MM.1S (cell line): ENCODE measurements at regions not wholly inside any gene's neighbourhood (a gene's known extent, or its start where the extent isn't known, plus 50 kb on each side); places are given as distances from the start of the nearest gene placed in this dataset.

ENCODE experiments used
- DNase-seq: peaks from one replicate; pipeline ENCODE4 v3.0.0-alpha.2; 2015
- H2AFZ ChIP-seq: fragments of 300-600 bp; sonication (generic); 2 replicates; pipeline ENCODE4 v1.6.0; 2016; ENCODE audit warnings: antibody characterized with exemption, low read length
- H3F3A ChIP-seq: fragments of 300-600 bp; sonication (generic); 2 replicates; pipeline ENCODE4 v1.6.1; 2016; ENCODE audit warnings: mild to moderate bottlenecking, antibody characterized with exemption, low read length, moderate library complexity, mixed read lengths; ENCODE audit not compliant: insufficient read depth
- H3K27ac ChIP-seq: fragments of 300-600 bp; sonication (generic); 2 replicates; pipeline ENCODE4 v1.5.1; 2016; ENCODE audit warnings: mild to moderate bottlenecking, low read length
- H3K27me3 ChIP-seq: fragments of 300-600 bp; sonication (generic); replicated peaks from 2 replicates; pipeline ENCODE4 v1.6.0; 2016; ENCODE audit warnings: low read length; ENCODE audit not compliant: insufficient read depth
- H3K36me3 ChIP-seq: fragments of 300-600 bp; sonication (generic); replicated peaks from 2 replicates; pipeline ENCODE4 v1.6.1; 2016; ENCODE audit warnings: mild to moderate bottlenecking, low read length, mixed read lengths; ENCODE audit not compliant: insufficient read depth
- H3K4me1 ChIP-seq: fragments of 300-600 bp; sonication (generic); 2 replicates; pipeline ENCODE4 v1.6.1; 2016; ENCODE audit warnings: low read length, mixed read lengths
- H3K4me2 ChIP-seq: fragments of 300-600 bp; sonication (generic); 2 replicates; pipeline ENCODE4 v1.6.0; 2016; ENCODE audit warnings: low read depth, low read length
- H3K4me3 ChIP-seq: fragments of 300-600 bp; sonication (generic); 2 replicates; pipeline ENCODE4 v1.5.1; 2016; ENCODE audit warnings: low read length, mixed read lengths
- H3K79me2 ChIP-seq: fragments of 300-600 bp; sonication (generic); 2 replicates; pipeline ENCODE4 v1.6.1; 2016; ENCODE audit warnings: mixed run types, low read length, mixed read lengths
- H3K9ac ChIP-seq: fragments of 300-600 bp; sonication (generic); 2 replicates; pipeline ENCODE4 v1.6.1; 2016; ENCODE audit warnings: low read length, mixed read lengths
- H3K9me2 ChIP-seq: fragments of 300-600 bp; sonication (generic); replicated peaks from 2 replicates; pipeline ENCODE4 v1.6.1; 2016; ENCODE audit warnings: mild to moderate bottlenecking, low read length, mixed read lengths; ENCODE audit not compliant: insufficient read depth
- H3K9me3 ChIP-seq: fragments of 300-600 bp; sonication (generic); replicated peaks from 2 replicates; pipeline ENCODE4 v1.6.1; 2016; ENCODE audit warnings: mild to moderate bottlenecking, low read length, mixed read lengths; ENCODE audit not compliant: insufficient read depth
- H4K20me1 ChIP-seq: fragments of 300-600 bp; sonication (generic); 2 replicates; pipeline ENCODE4 v1.6.1; 2016; ENCODE audit warnings: mild to moderate bottlenecking, low read length, moderate library complexity, mixed read lengths; ENCODE audit not compliant: insufficient read depth
- EZH2 ChIP-seq: fragments of 300-600 bp; sonication (generic); optimal IDR thresholded peaks from 2 replicates; pipeline ENCODE3; 2017; ENCODE audit warnings: low read depth, mild to moderate bottlenecking, antibody characterized with exemption, low read length, mixed read lengths
- EZH2phosphoT487 ChIP-seq: fragments of 300-600 bp; sonication (generic); IDR thresholded peaks from 2 replicates; pipeline ENCODE4 v1.6.1; 2018; ENCODE audit warnings: antibody characterized with exemption, low read length
- TF ChIP-seq, protein P1 (sequence below): fragments of 300-600 bp; sonication (generic); IDR thresholded peaks from 2 replicates; pipeline ENCODE4 v1.5.1; 2016; ENCODE audit warnings: antibody characterized with exemption, low read length, mixed read lengths

DNA sequence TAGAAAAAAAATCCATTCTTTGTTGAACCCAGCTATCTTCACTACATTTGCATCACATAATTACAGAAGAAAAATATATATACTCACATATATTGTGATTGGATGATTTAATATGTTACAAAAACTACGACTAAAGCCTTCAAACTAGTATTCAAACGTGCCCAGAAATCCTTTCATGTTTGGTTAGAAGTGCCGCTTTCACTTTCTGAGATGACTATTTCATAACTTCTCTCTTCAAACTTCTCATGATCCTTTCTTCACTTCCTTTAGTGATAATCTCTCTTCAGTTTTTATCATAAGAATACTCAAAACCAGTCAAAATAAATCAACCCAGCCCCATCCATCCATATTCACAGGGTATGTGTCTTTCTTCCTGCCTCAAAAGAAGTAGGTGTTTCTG, 50.8 kb upstream of the NAF1 start:
- Histone ChIP-seq H3K4me3 (no peak overlapping the region), H3F3A (no peaks in the 10 kb centered on the region), H3K79me2 (no peaks in the 10 kb centered on the region), H3K9ac (no peak overlapping the region), H3K9me2 (no peaks in the 10 kb centered on the region; the same call in 1 of the 2 replicates), H3K4me2 (no peak overlapping the region), H2AFZ (no peak overlapping the region), H3K27me3 (no peaks in the 10 kb centered on the region), H3K36me3 (no peaks in the 10 kb centered on the region), H3K4me1 (no peaks in the 10 kb centered on the region), H4K20me1 (no peaks in the 10 kb centered on the region), H3K9me3 (no peaks in the 10 kb centered on the region), H3K27ac (no peak overlapping the region)
- no peak for DNase-seq
- TF ChIP-seq EZH2phosphoT487 (no peak), EZH2 (no peak)
- TF ChIP-seq, protein P1, sequence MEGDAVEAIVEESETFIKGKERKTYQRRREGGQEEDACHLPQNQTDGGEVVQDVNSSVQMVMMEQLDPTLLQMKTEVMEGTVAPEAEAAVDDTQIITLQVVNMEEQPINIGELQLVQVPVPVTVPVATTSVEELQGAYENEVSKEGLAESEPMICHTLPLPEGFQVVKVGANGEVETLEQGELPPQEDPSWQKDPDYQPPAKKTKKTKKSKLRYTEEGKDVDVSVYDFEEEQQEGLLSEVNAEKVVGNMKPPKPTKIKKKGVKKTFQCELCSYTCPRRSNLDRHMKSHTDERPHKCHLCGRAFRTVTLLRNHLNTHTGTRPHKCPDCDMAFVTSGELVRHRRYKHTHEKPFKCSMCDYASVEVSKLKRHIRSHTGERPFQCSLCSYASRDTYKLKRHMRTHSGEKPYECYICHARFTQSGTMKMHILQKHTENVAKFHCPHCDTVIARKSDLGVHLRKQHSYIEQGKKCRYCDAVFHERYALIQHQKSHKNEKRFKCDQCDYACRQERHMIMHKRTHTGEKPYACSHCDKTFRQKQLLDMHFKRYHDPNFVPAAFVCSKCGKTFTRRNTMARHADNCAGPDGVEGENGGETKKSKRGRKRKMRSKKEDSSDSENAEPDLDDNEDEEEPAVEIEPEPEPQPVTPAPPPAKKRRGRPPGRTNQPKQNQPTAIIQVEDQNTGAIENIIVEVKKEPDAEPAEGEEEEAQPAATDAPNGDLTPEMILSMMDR, result no peak
